ENCODE measurements at regions not wholly inside any gene's neighbourhood (a gene's known extent, or its start where the extent isn't known, plus 50 kb on each side); places are given as distances from the start of the nearest gene placed in this dataset.

- no peak for TF ChIP-seq CTCF (IDR thresholded peaks at IDR 0.05)
- intact Hi-C loops (cut with micrococcal nuclease), result no loop called here
- ChIA-PET CTCF (interaction anchor here (3.0 kb wide), 1 partner anchor 935 kb away, joined by 6 read pairs; no protein-coding TSS in a partner anchor), POLR2A (no interaction called here)
- ATAC-seq (no peak), DNase-seq (no peak)
- Mint-ChIP-seq H3K9me3 (no peaks in the 10 kb centered on the region), H3K27me3 (peaks cover 55% of the 10 kb centered on the region), H3K4me1 (ENCODE audit: low read depth) (peaks cover 27% of the 10 kb centered on the region), H3K4me3 (no peak overlapping the region), H3K36me3 (ENCODE audit: low read depth) (no peaks in the 10 kb centered on the region), H3K27ac (no peak overlapping the region)
Observed at GRCh38 chr5:163569284-163569683, 63.9 kb downstream of the MAT2B start.

- H3K27ac Mint-ChIP-seq, result no peak overlapping the region
- DNase-seq, result no peak
- POLR2A ChIA-PET, result no interaction called here
- peaks cover 41% of the 10 kb centered on the region for H3K27me3 Mint-ChIP-seq
- CTCF ChIA-PET, result interaction anchor here (0.9 kb wide), 1 partner anchor 163 kb away, joined by 3 read pairs; no protein-coding TSS in a partner anchor
- H3K4me1 Mint-ChIP-seq (ENCODE audit: low read depth), result peaks cover 7% of the 10 kb centered on the region
- no peak overlapping the region for H3K4me3 Mint-ChIP-seq
- H3K36me3 Mint-ChIP-seq (ENCODE audit: low read depth), result no peaks in the 10 kb centered on the region
- H3K9me3 Mint-ChIP-seq, result no peaks in the 10 kb centered on the region
- intact Hi-C loops (cut with micrococcal nuclease), result no loop called here
- no peak for ATAC-seq
- TF ChIP-seq CTCF (IDR thresholded peaks at IDR 0.05), result no peak
Observed at GRCh38 chr5:163571744-163572143, 66.3 kb downstream of the MAT2B start.

DNA sequence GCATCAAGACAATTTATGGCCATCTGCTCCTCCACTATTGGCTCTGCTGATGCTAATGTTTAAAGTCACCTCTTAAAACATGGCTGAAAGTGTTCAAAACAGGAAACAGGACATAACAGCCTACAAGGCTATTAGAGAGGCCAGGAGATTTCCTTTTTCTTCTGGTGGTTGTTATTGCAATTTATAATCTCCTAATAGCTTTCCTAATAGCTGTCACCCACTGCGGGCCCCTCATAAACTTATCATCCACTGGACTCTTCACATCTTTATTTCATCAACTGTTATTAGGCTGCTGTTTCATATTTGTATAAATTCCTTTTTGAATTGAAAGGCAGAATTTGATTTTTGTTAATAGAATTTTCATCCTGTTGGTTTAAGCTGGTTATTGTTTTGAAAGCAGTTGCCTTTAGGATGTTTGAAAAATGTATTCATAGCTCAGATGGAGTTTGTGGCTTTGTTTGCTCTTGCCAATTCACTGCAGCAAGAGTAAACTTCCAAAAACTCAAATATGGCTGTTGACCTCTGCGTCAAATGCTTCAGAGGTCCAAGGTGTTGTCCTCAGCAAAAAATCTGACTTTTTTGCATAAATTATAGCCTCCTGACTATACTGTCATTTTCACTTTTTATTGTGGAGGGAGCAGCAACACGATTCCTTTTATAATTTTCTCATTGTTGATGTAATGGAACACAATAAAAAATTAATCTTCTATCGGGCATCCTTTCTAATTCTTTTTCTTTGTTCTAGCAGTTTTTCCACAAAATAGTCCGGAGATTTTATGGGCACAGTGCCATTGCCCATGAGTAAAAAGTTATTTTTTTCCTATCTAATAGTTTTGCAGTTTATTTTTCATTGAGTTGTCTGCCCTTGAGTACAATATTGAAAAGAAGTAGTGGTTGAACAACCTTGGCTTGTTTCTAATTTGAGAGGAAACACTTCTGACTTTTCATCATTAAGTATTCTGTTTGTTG is 69.3 kb downstream of the MAT2B start:
- Mint-ChIP-seq H3K36me3 (ENCODE audit: low read depth) (no peaks in the 10 kb centered on the region), H3K9me3 (no peaks in the 10 kb centered on the region), H3K4me3 (no peak overlapping the region), H3K27me3 (peaks cover 25% of the 10 kb centered on the region), H3K27ac (no peak overlapping the region), H3K4me1 (ENCODE audit: low read depth) (no peaks in the 10 kb centered on the region)
- no peak for TF ChIP-seq CTCF (IDR thresholded peaks at IDR 0.05)
- no peak for DNase-seq
- no peak for ATAC-seq
- intact Hi-C loops (cut with micrococcal nuclease), result no loop called here
- CTCF ChIA-PET, result no interaction called here
- POLR2A ChIA-PET, result no interaction called here

DNA sequence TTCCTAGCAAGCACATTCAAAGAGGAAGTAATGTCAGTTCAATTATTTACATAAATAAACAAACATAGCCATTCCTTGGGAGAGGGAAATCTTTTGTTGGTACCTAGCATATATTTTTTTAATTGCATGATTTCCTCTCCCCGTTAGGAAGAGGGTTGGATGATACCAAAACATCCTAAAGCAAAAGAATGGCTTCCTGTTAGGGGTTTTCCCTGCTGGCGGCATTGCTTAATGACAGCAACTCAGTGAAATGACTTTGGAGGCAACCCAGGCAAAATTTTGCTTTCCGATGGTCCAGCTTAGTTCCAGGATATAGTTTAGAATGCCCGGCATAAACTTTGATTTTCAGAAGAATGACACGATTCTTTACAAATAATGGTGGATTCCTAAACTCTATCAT is 73.2 kb downstream of the MAT2B start:
- DNase-seq (no peak), ATAC-seq (no peak)
- intact Hi-C loops (cut with micrococcal nuclease), result no loop called here
- Mint-ChIP-seq H3K27me3 (peaks cover 22% of the 10 kb centered on the region), H3K4me1 (ENCODE audit: low read depth) (no peaks in the 10 kb centered on the region), H3K36me3 (ENCODE audit: low read depth) (no peaks in the 10 kb centered on the region), H3K4me3 (no peak overlapping the region), H3K9me3 (no peaks in the 10 kb centered on the region), H3K27ac (no peak overlapping the region)
- POLR2A ChIA-PET, result no interaction called here
- no peak for TF ChIP-seq CTCF (IDR thresholded peaks at IDR 0.05)
- CTCF ChIA-PET, result interaction anchor here (1.5 kb wide), 3 partner anchors 13 to 21 kb away, joined by 4 read pairs; no protein-coding TSS in a partner anchor

DNA sequence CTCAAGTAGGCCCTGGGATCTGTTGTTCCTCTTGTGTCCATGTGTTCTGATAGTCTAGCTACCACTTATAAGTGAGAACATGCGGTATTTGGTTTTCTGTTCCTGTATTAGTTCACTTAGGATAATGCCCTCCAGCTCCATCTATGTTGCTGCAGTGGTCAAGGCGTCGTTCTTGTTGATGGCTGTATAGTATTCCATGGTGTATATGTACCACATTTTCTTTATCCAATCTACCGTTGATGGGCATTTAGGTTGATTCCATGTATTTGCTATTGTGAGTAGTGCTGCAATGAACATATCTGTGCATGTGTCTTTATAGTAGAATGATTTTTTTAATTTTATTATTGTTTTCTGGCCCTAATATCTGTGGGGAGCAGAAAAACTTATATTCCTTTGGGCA is 74.3 kb downstream of the MAT2B start:
- H3K4me1 Mint-ChIP-seq (ENCODE audit: low read depth), result no peaks in the 10 kb centered on the region
- H3K4me3 Mint-ChIP-seq, result no peak overlapping the region
- POLR2A ChIA-PET, result no interaction called here
- CTCF ChIA-PET, result interaction anchor here (1.0 to 1.5 kb wide), 2 partner anchors 15 to 33 kb away, joined by 3 to 4 read pairs; no protein-coding TSS in a partner anchor
- H3K27me3 Mint-ChIP-seq, result peaks cover 17% of the 10 kb centered on the region
- no peak for TF ChIP-seq CTCF (IDR thresholded peaks at IDR 0.05)
- no peaks in the 10 kb centered on the region for H3K36me3 Mint-ChIP-seq (ENCODE audit: low read depth)
- no peak for DNase-seq
- intact Hi-C loops (cut with micrococcal nuclease), result no loop called here
- no peaks in the 10 kb centered on the region for H3K9me3 Mint-ChIP-seq
- no peak for ATAC-seq
- no peak overlapping the region for H3K27ac Mint-ChIP-seq

Data from activated CD8-positive, alpha-beta T cell treated with anti-CD3 and anti-CD28 coated beads for 36 hours (primary cell).